Aorta (tissue), 5 donors: ENCODE measurements at regions not wholly inside any gene's neighbourhood (a gene's known extent, or its start where the extent isn't known, plus 50 kb on each side); places are given as distances from the start of the nearest gene placed in this dataset.

Experiments used
- ATAC-seq: fragments of 200-7000 bp; cut with Tn5 transposase; one replicate; pipeline ENCODE4 v1.9.1; 2022; ENCODE audit warnings: moderate library complexity; ENCODE audit not compliant: low FRiP score
- DNase-seq, 2 donors: peaks; one replicate each; pipeline ENCODE4 v3.0.0-alpha.2; 2020
- H3K27ac ChIP-seq, 2 donors: one replicate each; pipeline ENCODE4 v1.5.1; 2013; ENCODE audit warnings: low read length in 2 of 2, mild to moderate bottlenecking in 2 of 2, moderate library complexity in 2 of 2, control low read depth in 1 of 2, inconsistent platforms in 1 of 2, low read depth in 1 of 2
- H3K27me3 ChIP-seq, 2 donors: one replicate each; pipeline ENCODE4 v1.6.1; 2013; ENCODE audit warnings: control low read depth in 1 of 2, low read length in 1 of 2, mild to moderate bottlenecking in 1 of 2, moderate library complexity in 1 of 2; ENCODE audit not compliant: insufficient read depth in 2 of 2, control insufficient read depth in 1 of 2
- H3K36me3 ChIP-seq, 2 donors: one replicate each; pipeline ENCODE4 v1.6.1; 2013; ENCODE audit warnings: control low read depth in 1 of 2, low read length in 1 of 2, mild to moderate bottlenecking in 1 of 2; ENCODE audit not compliant: insufficient read depth in 2 of 2, control insufficient read depth in 1 of 2
- H3K4me1 ChIP-seq, 2 donors: one replicate each; pipeline ENCODE4 v1.6.1; 2013; ENCODE audit warnings: low read length in 2 of 2, control low read depth in 1 of 2, mild to moderate bottlenecking in 1 of 2, moderate library complexity in 1 of 2; ENCODE audit not compliant: insufficient read depth in 2 of 2, control insufficient read depth in 1 of 2
- H3K4me3 ChIP-seq, 2 donors: one replicate each; pipeline ENCODE4 v1.5.1; 2013; ENCODE audit warnings: low read length in 2 of 2, control low read depth in 1 of 2, mild to moderate bottlenecking in 1 of 2
- H3K9me3 ChIP-seq: one replicate; pipeline ENCODE4 v1.6.1; 2013; ENCODE audit warnings: mild to moderate bottlenecking, low read length; ENCODE audit not compliant: control insufficient read depth
- WGBS, 2 donors: extraction: QIAGEN DNeasy Blood & Tissue Kit; methylation state at CpG; one replicate each; pipeline ENCODE4 v1.1.7; 2013; 5-methylcytosine and 5-hydroxymethylcytosine counted together
- intact Hi-C, 2 donors: fragments of 100-400 bp; cut with DNase I; formaldehyde crosslinking; loops; one replicate each; pipeline versions ENCODE4 v1.14.2 to v1.15.0; 2022
- donor health status: healthy with polysubstance abuse.
- donor health status: Bipolar disorder and iron deficiency.
- donor health status: DM: no; HTN: no; CAD: no.
- donor health status: DM: no; HTN: no; CAD: no.
- donor health status: DM: yes; HTN: yes; CAD: no.

GRCh38 chr4:125101719-125102118 is 213.0 kb upstream of the FAT4 start:
- Histone ChIP-seq H3K4me3 (no peak overlapping the region), H3K36me3 (no peaks in the 10 kb centered on the region), H3K9me3 (no peaks in the 10 kb centered on the region), H3K27ac (no peak overlapping the region), H3K27me3 (no peaks in the 10 kb centered on the region), H3K4me1 (no peaks in the 10 kb centered on the region)
- WGBS, 2 donors: 80 to 84% methylated on average over 3 of the region's 3 CpGs
- intact Hi-C loops: no loop called here
- ATAC-seq (no peak), DNase-seq (no peak)

- Histone ChIP-seq H3K36me3 (no peaks in the 10 kb centered on the region), H3K9me3 (no peaks in the 10 kb centered on the region), H3K4me3 (no peak overlapping the region), H3K27ac (no peak overlapping the region), H3K4me1 (no peaks in the 10 kb centered on the region), H3K27me3 (no peaks in the 10 kb centered on the region)
- DNase-seq (no peak), ATAC-seq (no peak)
- 49 to 59% methylated on average over 2 of the region's 2 CpGs for WGBS, 2 donors
- intact Hi-C loops: no loop called here
These were observed 217.0 kb upstream of the FAT4 start for GRCh38 chr4:125097729-125098128.

GRCh38 chr4:125096662-125097061 is 218.1 kb upstream of the FAT4 start:
- intact Hi-C loops: no loop called here

GRCh38 chr4:125091541-125091940 is 223.2 kb upstream of the FAT4 start:
- Histone ChIP-seq H3K27ac (no peak overlapping the region), H3K4me1 (no peaks in the 10 kb centered on the region), H3K27me3 (no peaks in the 10 kb centered on the region), H3K36me3 (no peaks in the 10 kb centered on the region), H3K9me3 (no peaks in the 10 kb centered on the region), H3K4me3 (no peak overlapping the region)
- intact Hi-C loops: no loop called here
- DNase-seq: no peak
- 87 to 91% methylated on average over 4 of the region's 4 CpGs for WGBS, 2 donors
- no peak for ATAC-seq

More at GRCh38 chr4:125096662-125097061, 218.1 kb upstream of the FAT4 start:
- 94 to 96% methylated on average over 3 of the region's 3 CpGs for WGBS, 2 donors
- ATAC-seq: no peak
- Histone ChIP-seq H3K36me3 (no peaks in the 10 kb centered on the region), H3K27ac (no peak overlapping the region), H3K27me3 (no peaks in the 10 kb centered on the region), H3K4me3 (no peak overlapping the region), H3K9me3 (no peaks in the 10 kb centered on the region), H3K4me1 (no peaks in the 10 kb centered on the region)
- no peak for DNase-seq

GRCh38 chr4:125091101-125091500 is 223.7 kb upstream of the FAT4 start:
- ATAC-seq (no peak), DNase-seq (no peak)
- Histone ChIP-seq H3K27me3 (no peaks in the 10 kb centered on the region), H3K4me3 (no peak overlapping the region), H3K9me3 (no peaks in the 10 kb centered on the region), H3K4me1 (no peaks in the 10 kb centered on the region), H3K27ac (no peak overlapping the region), H3K36me3 (no peaks in the 10 kb centered on the region)
- intact Hi-C loops: no loop called here
- 88 to 92% methylated on average over 1 of the region's 1 CpG for WGBS, 2 donors

- whole genome bisulfite sequencing, 2 donors: 47 to 55% methylated on average over 1 of the region's 1 CpG
- Histone ChIP-seq H3K27me3 (no peaks in the 10 kb centered on the region), H3K4me3 (no peak overlapping the region), H3K27ac (no peak overlapping the region), H3K36me3 (no peaks in the 10 kb centered on the region), H3K9me3 (no peaks in the 10 kb centered on the region), H3K4me1 (peaks cover 0 to 2% of the 10 kb centered on the region in 2 donors)
- ATAC-seq: no peak
- no peak for DNase-seq
- intact Hi-C loops: loop anchor here in 1 of 2 donors (2.0 kb wide), 1 partner anchor 34 kb away; no protein-coding TSS in a partner anchor
These were observed 230.1 kb upstream of the FAT4 start for GRCh38 chr4:125084608-125085007.

GRCh38 chr4:125082729-125083417 is 231.9 kb upstream of the FAT4 start:
- intact Hi-C loops: no loop called here
- H3K27ac ChIP-seq: no peak overlapping the region
- H3K27me3 ChIP-seq: no peaks in the 10 kb centered on the region
- 92% methylated on average over 4 of the region's 4 CpGs for WGBS, 2 donors
- no peak for ATAC-seq
- H3K4me1 ChIP-seq: peaks cover 0 to 2% of the 10 kb centered on the region in 2 donors
- H3K9me3 ChIP-seq: no peaks in the 10 kb centered on the region
- DNase-seq: no peak
- H3K36me3 ChIP-seq: no peaks in the 10 kb centered on the region
- H3K4me3 ChIP-seq: no peak overlapping the region

- H3K9me3 ChIP-seq: no peaks in the 10 kb centered on the region
- H3K27me3 ChIP-seq: no peaks in the 10 kb centered on the region
- no peak overlapping the region for H3K27ac ChIP-seq
- no peaks in the 10 kb centered on the region for H3K4me1 ChIP-seq
- DNase-seq (no peak), ATAC-seq (no peak)
- intact Hi-C loops: no loop called here
- no peak overlapping the region for H3K4me3 ChIP-seq
- no peaks in the 10 kb centered on the region for H3K36me3 ChIP-seq
These were observed 242.5 kb upstream of the FAT4 start for GRCh38 chr4:125072269-125072668.

GRCh38 chr4:125070861-125071260 is 243.9 kb upstream of the FAT4 start:
- H3K27me3 ChIP-seq: no peaks in the 10 kb centered on the region
- intact Hi-C loops: no loop called here
- no peaks in the 10 kb centered on the region for H3K36me3 ChIP-seq
- H3K4me3 ChIP-seq: no peak overlapping the region
- DNase-seq: no peak
- H3K9me3 ChIP-seq: no peaks in the 10 kb centered on the region
- ATAC-seq: no peak
- no peaks in the 10 kb centered on the region for H3K4me1 ChIP-seq
- no peak overlapping the region for H3K27ac ChIP-seq
